ENCODE measurements at regions not wholly inside any gene's neighbourhood (a gene's known extent, or its start where the extent isn't known, plus 50 kb on each side); places are given as distances from the start of the nearest gene placed in this dataset.
A peak's percentile ranks its signal among the peaks of the same experiment; 100 is the strongest.

DNA sequence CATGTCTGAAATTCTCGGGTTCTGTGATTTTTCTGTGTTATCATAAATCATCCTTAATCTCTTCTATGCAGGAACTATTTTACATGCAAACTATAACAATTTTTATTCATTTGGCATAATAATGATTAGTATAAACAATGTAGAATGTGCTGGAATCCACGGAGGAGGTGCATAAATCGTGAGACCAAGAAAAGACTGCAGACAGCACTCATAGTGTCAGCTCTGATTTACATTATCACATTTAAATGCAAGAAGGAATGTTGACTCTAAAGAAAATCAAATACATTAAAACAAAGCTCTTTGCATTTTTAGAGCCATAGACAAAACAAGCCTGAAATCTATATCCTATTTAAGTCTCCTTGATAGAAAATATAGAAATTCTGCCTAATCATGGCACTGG lies 501.7 kb upstream of the STXBP6 start:
- no peaks in the 10 kb centered on the region for H3K27me3 ChIP-seq (ENCODE audit: insufficient read depth, low read length)
- H3K9me3 ChIP-seq (ENCODE audit: insufficient read depth, low read depth, low read length): no peaks in the 10 kb centered on the region
- FAIRE-seq (no peak), DNase-seq (ENCODE audit: low read depth) (no peak)
- no peak overlapping the region for H3K4me3 ChIP-seq (ENCODE audit: insufficient read depth, low read depth, low read length)
- H3K27ac ChIP-seq (ENCODE audit: low read depth, low read length): no peak overlapping the region
- no peaks in the 10 kb centered on the region for H3K36me3 ChIP-seq (ENCODE audit: insufficient read depth, low read length)
- H2AFZ ChIP-seq (ENCODE audit: low read depth, low read length): no peak overlapping the region
- no peaks in the 10 kb centered on the region for H3K79me2 ChIP-seq (ENCODE audit: insufficient read depth, low read length)
- Mint-ChIP-seq H3K4me1 (ENCODE audit: low read depth, unreplicated experiment) (no peaks in the 10 kb centered on the region), H3K9me3 (ENCODE audit: unreplicated experiment) (no peaks in the 10 kb centered on the region), H3K4me3 (ENCODE audit: unreplicated experiment) (no peak overlapping the region), H3K27me3 (ENCODE audit: low read depth, unreplicated experiment) (no peaks in the 10 kb centered on the region), H3K36me3 (ENCODE audit: low read depth, unreplicated experiment) (no peaks in the 10 kb centered on the region), H3K27ac (ENCODE audit: unreplicated experiment) (no peak overlapping the region)
- no peak overlapping the region for H3K9ac ChIP-seq (ENCODE audit: low read length)
- no peak overlapping the region for H3K4me2 ChIP-seq (ENCODE audit: low read length)
- no peaks in the 10 kb centered on the region for H3K4me1 ChIP-seq (ENCODE audit: insufficient read depth, low read length)
- TF ChIP-seq EZH2 (IDR thresholded peaks at IDR 0.05; ENCODE audit: insufficient read depth, low read length): no peak
- TF ChIP-seq, protein P1, sequence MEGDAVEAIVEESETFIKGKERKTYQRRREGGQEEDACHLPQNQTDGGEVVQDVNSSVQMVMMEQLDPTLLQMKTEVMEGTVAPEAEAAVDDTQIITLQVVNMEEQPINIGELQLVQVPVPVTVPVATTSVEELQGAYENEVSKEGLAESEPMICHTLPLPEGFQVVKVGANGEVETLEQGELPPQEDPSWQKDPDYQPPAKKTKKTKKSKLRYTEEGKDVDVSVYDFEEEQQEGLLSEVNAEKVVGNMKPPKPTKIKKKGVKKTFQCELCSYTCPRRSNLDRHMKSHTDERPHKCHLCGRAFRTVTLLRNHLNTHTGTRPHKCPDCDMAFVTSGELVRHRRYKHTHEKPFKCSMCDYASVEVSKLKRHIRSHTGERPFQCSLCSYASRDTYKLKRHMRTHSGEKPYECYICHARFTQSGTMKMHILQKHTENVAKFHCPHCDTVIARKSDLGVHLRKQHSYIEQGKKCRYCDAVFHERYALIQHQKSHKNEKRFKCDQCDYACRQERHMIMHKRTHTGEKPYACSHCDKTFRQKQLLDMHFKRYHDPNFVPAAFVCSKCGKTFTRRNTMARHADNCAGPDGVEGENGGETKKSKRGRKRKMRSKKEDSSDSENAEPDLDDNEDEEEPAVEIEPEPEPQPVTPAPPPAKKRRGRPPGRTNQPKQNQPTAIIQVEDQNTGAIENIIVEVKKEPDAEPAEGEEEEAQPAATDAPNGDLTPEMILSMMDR (IDR thresholded peaks at IDR 0.05; ENCODE audit: insufficient read depth, low read depth, low read length): no peak
- no peaks in the 10 kb centered on the region for H4K20me1 ChIP-seq (ENCODE audit: insufficient read depth, low read length)

DNA sequence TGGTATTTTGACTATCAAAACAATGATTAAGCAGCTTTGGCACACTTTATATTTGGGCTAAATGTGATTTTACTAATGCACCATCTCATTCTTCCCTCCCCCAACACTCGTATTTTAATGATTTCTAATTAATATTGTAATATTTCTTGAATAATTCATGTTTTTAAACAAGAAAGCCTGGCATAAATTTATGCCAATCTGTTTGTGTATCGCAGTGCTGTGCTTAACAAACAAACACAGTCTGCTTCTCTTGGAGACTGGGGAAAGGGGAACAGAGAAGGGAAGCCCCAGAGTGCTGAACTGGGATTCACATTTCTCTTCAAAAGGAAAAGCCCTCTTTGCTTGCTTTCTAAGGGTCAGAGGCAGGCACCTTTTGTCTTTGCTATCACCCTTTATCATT lies 496.9 kb upstream of the STXBP6 start:
- H3K4me1 ChIP-seq (ENCODE audit: insufficient read depth, low read length): no peaks in the 10 kb centered on the region
- H2AFZ ChIP-seq (ENCODE audit: low read depth, low read length): no peak overlapping the region
- no peaks in the 10 kb centered on the region for H3K36me3 Mint-ChIP-seq (ENCODE audit: low read depth, unreplicated experiment)
- no peaks in the 10 kb centered on the region for H3K36me3 ChIP-seq (ENCODE audit: insufficient read depth, low read length)
- DNase-seq (ENCODE audit: low read depth) (no peak), FAIRE-seq (no peak)
- H3K9ac ChIP-seq (ENCODE audit: low read length): no peak overlapping the region
- no peaks in the 10 kb centered on the region for H3K27me3 Mint-ChIP-seq (ENCODE audit: low read depth, unreplicated experiment)
- H3K4me2 ChIP-seq (ENCODE audit: low read length): no peak overlapping the region
- no peaks in the 10 kb centered on the region for H3K9me3 Mint-ChIP-seq (ENCODE audit: unreplicated experiment)
- H3K4me3 ChIP-seq (ENCODE audit: insufficient read depth, low read depth, low read length): no peak overlapping the region
- H4K20me1 ChIP-seq (ENCODE audit: insufficient read depth, low read length): no peaks in the 10 kb centered on the region
- H3K27ac Mint-ChIP-seq (ENCODE audit: unreplicated experiment): no peak overlapping the region
- no peak overlapping the region for H3K27ac ChIP-seq (ENCODE audit: low read depth, low read length)
- no peaks in the 10 kb centered on the region for H3K27me3 ChIP-seq (ENCODE audit: insufficient read depth, low read length)
- H3K79me2 ChIP-seq (ENCODE audit: insufficient read depth, low read length): no peaks in the 10 kb centered on the region
- no peaks in the 10 kb centered on the region for H3K4me1 Mint-ChIP-seq (ENCODE audit: low read depth, unreplicated experiment)
- TF ChIP-seq, protein P1 (IDR thresholded peaks at IDR 0.05; ENCODE audit: insufficient read depth, low read depth, low read length): no peak
- no peak for TF ChIP-seq EZH2 (IDR thresholded peaks at IDR 0.05; ENCODE audit: insufficient read depth, low read length)
- H3K9me3 ChIP-seq (ENCODE audit: insufficient read depth, low read depth, low read length): no peaks in the 10 kb centered on the region
- H3K4me3 Mint-ChIP-seq (ENCODE audit: unreplicated experiment): no peak overlapping the region

DNA sequence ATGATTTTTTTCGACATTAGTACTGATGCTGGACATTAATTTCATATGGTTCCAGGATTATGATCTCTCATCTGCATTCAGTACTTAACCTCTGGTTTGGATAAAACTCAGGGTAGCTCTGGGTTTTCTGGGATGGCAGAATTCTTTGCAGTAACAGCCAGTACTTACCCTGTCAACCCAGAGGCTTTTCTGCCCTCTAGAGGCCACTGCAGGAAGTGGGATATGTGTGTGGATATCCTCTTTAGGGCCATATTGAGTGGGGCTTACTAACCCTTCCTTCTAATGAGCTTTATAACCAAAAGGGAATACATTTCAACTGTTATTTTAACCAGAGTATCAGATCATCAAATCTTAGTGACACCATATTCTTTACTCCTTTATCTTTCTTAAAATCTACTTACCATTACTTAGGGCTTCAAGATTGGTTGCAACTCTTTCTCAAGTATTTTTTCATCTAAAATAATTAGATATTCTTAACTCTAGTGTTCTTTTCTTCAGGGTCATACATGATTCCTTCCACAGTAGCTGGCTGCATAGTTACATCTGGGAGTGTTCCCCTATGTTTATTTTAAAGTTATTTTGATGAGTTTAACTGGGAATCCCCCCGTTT lies 488.0 kb upstream of the STXBP6 start:
- Histone ChIP-seq H3K9ac (ENCODE audit: low read length) (no peak overlapping the region), H4K20me1 (ENCODE audit: insufficient read depth, low read length) (no peaks in the 10 kb centered on the region), H3K79me2 (ENCODE audit: insufficient read depth, low read length) (no peaks in the 10 kb centered on the region), H3K4me1 (ENCODE audit: insufficient read depth, low read length) (no peaks in the 10 kb centered on the region), H3K4me3 (ENCODE audit: insufficient read depth, low read depth, low read length) (no peak overlapping the region), H3K36me3 (ENCODE audit: insufficient read depth, low read length) (no peaks in the 10 kb centered on the region), H3K4me2 (ENCODE audit: low read length) (no peak overlapping the region), H3K9me3 (ENCODE audit: insufficient read depth, low read depth, low read length) (no peaks in the 10 kb centered on the region), H3K27me3 (ENCODE audit: insufficient read depth, low read length) (no peaks in the 10 kb centered on the region), H2AFZ (ENCODE audit: low read depth, low read length) (no peak overlapping the region), H3K27ac (ENCODE audit: low read depth, low read length) (no peak overlapping the region)
- H3K4me1 Mint-ChIP-seq (ENCODE audit: low read depth, unreplicated experiment): no peaks in the 10 kb centered on the region
- no peak overlapping the region for H3K4me3 Mint-ChIP-seq (ENCODE audit: unreplicated experiment)
- FAIRE-seq (no peak), DNase-seq (ENCODE audit: low read depth) (no peak)
- H3K36me3 Mint-ChIP-seq (ENCODE audit: low read depth, unreplicated experiment): no peaks in the 10 kb centered on the region
- no peak for TF ChIP-seq EZH2 (IDR thresholded peaks at IDR 0.05; ENCODE audit: insufficient read depth, low read length)
- TF ChIP-seq, protein P1 (IDR thresholded peaks at IDR 0.05; ENCODE audit: insufficient read depth, low read depth, low read length): peak; percentile 27
- H3K9me3 Mint-ChIP-seq (ENCODE audit: unreplicated experiment): no peaks in the 10 kb centered on the region
- no peak overlapping the region for H3K27ac Mint-ChIP-seq (ENCODE audit: unreplicated experiment)
- H3K27me3 Mint-ChIP-seq (ENCODE audit: low read depth, unreplicated experiment): peaks cover 3% of the 10 kb centered on the region

Measured in astrocyte (in vitro differentiated cells and primary cell).